ENCODE measurements at regions not wholly inside any gene's neighbourhood (a gene's known extent, or its start where the extent isn't known, plus 50 kb on each side); places are given as distances from the start of the nearest gene placed in this dataset.
A peak's percentile ranks its signal among the peaks of the same experiment; 100 is the strongest.

DNA sequence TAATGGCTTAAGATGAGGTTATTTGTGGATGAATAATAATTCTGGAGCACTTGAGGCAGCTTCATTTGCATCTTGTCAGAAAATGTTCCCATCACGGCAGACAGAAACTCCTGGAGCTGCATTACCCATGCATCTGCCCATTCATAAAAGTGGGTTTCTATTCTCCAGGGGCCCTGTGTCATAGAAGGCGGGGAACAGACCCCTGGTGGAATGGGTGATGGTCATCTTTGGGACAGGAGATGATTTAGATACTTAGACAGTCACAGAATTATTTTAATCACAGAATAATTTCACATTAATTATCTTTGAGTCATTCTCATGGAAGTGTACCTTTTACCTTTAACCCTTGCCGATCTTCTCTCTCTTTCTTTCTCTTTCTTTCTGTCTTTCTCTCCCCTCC, 980.7 kb upstream of the TMEM132C start:
- DNase-seq (ENCODE audit: low read depth in 2 of 2) = no peak

DNA sequence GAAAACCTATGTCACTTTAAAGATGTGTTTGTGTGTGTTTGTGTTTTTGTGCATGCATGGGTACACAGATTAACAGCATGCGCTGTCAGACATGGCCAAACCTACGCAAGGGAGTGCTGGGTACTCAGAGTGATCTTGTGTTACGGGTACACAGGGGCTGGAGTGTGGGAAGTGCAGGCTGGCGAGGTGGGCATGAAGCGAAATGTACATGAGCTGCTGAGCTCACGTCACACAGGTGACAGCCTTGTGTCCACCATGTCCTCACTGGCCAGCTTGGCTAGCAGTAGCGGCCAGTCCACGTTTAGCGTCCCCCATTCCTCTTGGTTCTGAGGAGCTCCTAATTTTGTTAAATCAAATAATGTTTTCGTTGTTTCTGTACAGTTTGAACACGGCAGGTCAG, 979.7 kb upstream of the TMEM132C start:
- no peak for DNase-seq (ENCODE audit: low read depth in 2 of 2)

DNA sequence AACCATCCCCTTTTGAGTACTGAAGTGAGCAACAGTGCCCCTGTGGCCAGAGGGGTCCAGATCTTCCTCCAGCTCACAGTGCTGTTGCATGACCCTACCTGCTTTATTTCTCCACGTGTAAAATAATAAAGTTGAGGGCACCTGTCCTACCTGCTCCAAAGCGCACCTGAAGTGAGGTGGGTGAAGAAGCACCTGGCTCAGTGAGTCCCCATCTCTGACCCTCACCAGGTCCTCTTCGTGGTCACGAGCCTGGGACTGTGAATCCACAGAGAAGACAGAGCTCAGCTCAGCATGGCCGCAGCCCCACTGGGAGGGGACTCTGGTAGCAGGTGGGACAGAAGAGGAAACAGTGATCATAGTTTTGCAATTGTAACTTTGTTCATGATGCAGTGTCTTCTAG, 976.7 kb upstream of the TMEM132C start:
- no peak for DNase-seq (ENCODE audit: low read depth in 2 of 2)

DNA sequence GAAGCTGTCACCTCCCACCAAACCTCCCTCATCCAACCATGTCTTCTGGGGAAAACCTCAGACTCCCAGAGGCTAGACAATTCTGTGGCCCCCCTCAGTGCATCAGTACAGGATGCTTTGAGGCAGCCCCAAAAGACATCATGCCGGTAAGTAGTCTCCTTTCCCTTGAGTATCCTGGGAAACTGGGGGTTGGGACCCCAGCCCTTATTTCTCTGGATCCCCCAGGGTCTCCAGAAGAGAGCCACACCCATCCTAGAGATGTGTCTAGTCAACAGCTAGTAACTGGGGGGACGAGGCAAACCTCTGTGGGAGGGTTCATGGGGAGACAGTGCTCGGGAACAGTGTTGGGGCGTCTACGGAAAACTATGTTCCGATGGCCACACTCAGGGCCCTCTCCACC, 974.2 kb upstream of the TMEM132C start:
- no peak for DNase-seq (ENCODE audit: low read depth in 2 of 2)

- DNase-seq (ENCODE audit: low read depth in 2 of 2) = peak; percentile 18 to 19
These were observed 973.3 kb upstream of the TMEM132C start for GRCh38 chr12:127293507-127294310.

DNA sequence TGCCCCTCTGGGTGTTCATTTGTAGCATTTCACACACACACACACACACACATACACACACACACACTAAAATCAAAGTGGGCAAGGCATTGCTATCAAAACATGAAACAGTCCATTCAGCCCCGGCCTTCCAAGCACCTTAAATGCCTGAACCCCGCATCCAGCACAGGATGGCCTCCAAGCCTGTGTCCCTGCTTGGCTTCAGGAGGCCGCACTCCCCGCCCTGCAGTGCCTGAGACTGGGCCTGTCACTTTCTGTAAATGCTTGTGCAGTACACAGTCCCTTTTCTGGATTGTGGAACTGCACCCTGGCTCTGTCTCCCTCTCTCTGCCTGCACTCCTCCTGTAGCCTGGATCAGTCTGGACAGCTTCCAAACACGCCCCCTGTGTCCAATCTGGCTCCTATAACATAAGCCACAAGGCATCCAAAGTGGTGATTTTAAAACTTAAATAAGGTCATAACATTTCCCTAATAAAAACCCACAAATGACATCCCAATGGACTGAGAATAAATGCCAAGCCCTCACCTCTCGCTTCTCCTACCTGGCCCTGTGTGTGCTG, 972.2 kb upstream of the TMEM132C start:
- no peak for DNase-seq (ENCODE audit: low read depth in 2 of 2)

- DNase-seq (ENCODE audit: low read depth in 2 of 2) = no peak
These were observed 971.3 kb upstream of the TMEM132C start for GRCh38 chr12:127295630-127296029.

DNA sequence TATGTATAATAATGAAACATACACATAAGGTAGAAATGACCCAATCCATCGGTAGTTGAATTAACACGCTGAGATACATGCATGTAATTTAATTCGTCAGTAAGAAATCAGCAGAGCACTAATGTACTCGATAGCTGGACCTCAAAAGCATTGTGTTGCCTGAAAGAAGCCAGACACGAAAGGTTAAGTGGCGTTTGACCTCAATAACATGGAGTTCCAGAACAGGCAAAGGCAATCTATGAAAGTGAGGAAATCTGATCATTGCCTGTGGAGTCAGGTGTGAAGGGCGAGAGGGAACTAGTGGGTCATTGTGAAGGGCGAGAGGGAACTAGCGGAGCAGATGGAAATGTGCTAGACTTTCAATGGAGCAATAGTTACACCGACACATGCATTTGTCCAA, 970.4 kb upstream of the TMEM132C start:
- no peak for DNase-seq (ENCODE audit: low read depth in 2 of 2)

- no peak for DNase-seq (ENCODE audit: low read depth in 2 of 2)
These were observed 969.6 kb upstream of the TMEM132C start for GRCh38 chr12:127297327-127297726.

DNA sequence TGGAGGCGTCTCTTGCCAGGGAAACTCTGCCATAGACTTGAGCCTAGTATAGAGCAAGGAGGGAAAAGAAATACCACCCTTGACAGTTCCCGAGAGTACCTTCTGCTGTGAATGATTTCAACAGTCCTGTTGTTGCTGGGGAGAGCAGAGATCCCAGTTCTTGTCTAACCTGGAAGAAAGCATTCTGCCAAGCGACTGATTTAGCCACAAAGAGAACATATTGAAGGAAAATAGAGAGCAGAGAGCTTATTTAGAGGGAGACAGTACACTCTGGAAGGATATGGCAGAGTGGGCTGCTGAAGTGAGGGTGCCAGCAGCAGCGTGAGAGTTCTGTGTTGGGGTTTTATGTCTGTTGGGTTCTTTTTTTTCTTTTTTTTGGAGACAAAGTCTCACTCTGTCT, 966.9 kb upstream of the TMEM132C start:
- no peak for DNase-seq (ENCODE audit: low read depth in 2 of 2)

DNA sequence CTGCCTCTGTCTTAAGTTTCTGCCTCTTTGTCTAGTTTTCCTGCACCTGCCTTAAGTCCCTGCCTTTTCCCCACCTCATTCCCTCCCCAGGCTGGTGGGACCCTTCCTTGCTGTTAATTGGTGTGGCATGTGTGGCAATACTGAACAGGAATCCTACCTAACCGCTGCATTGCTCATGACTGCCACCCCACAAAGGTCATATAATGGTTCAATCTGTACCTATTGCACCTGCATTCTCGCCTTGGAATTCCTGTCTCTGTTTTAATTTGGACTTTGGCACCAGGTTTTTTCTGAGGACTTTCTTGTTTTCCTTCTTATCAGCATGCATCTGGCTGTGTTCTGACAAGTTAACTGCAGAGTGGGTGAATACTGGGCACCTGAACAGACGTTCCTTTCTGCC, 966.2 kb upstream of the TMEM132C start:
- DNase-seq (ENCODE audit: low read depth in 2 of 2) = no peak

DNA sequence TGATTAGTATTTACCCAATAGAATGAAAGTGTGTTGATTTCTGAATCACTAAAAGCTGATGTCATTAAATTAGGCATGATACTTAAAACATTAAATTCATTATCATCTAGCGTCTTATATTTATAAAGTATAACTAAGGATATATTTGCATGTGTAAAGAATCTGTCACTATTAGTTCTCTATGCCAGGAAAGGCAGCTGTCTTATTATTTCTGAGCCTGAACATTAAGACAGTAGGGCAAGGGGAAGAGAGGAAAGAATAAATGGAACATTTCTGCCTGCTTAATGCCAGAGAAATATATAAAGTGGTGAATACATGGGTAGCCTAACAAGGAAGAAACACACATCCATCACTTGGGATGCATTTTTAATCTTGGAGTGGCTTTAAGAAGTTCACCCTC, 965.1 kb upstream of the TMEM132C start:
- DNase-seq (ENCODE audit: low read depth in 2 of 2) = no peak

GRCh38 chr12:127304751-127305725, 961.9 kb upstream of the TMEM132C start:
- DNase-seq (ENCODE audit: low read depth in 2 of 2) = no peak

DNA sequence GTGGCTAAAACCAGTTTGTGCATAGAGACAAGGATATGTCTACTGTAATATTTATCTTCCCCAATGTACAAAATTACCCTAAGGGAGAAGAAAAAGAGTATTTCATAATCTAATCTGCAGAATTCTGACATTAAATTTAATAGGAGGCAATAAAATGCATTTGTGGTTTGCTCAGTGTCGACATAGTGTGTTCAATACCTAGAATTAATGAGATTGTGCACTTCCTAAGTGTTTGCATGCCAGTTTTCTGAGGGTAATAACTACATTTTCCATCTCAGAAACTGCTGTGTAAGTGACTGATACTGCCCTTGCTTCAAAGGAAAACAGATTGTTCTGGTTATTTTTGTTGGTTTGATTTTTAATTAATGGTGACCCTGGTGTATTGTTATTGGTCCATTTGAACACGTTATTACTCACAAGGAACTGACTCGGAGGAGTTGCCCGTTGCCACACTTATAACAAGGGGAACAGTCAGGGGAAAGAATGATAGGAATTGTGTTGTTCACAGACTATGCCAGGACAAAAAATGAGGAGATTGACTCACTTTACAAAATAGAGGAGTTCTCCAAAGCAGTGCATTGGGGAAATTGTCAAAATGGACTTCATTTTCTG, 960.3 kb upstream of the TMEM132C start:
- no peak for DNase-seq (ENCODE audit: low read depth in 2 of 2)

- no peak for DNase-seq (ENCODE audit: low read depth in 2 of 2)
These were observed 959.4 kb upstream of the TMEM132C start for GRCh38 chr12:127307528-127307927.

GRCh38 chr12:127308148-127308547, 958.8 kb upstream of the TMEM132C start:
- no peak for DNase-seq (ENCODE audit: low read depth in 2 of 2)

- no peak for DNase-seq (ENCODE audit: low read depth in 2 of 2)
These were observed 956.4 kb upstream of the TMEM132C start for GRCh38 chr12:127310548-127310947.

DNA sequence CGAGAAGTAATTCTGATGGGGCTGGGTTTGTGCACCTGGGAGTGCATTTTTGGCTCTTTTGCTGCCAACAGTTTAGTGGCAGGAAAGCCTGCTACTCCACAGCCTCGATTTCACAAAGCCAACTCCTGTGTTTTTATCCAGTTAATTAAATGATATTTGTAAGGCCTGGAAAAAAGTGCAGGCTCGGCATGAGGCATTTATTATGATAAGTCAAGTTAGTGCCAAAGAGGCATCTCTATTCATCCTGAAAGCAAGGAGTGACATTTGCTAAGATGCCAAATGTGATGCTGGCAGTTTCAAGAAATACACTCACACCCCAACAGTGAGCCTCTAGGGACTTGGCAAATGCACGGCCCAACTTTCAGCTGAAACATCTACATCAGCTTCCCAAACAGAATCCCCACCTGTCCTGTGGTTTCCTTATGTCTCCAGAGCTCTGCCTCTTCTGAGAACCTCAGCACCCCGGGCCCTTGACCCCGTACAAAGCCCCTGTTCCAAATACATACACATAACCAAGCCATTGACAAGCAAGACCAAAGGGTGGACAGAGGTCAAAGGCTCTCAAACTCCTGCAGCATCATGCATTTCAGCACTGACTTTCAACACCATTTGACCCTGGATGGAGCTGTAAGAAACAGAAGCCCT, 955.1 kb upstream of the TMEM132C start:
- no peak for DNase-seq (ENCODE audit: low read depth in 2 of 2)

- no peak for DNase-seq (ENCODE audit: low read depth in 2 of 2)
These were observed 942.3 kb upstream of the TMEM132C start for GRCh38 chr12:127324681-127325080.

GRCh38 chr12:127327986-127328385, 939.0 kb upstream of the TMEM132C start:
- no peak for DNase-seq (ENCODE audit: low read depth in 2 of 2)

DNA sequence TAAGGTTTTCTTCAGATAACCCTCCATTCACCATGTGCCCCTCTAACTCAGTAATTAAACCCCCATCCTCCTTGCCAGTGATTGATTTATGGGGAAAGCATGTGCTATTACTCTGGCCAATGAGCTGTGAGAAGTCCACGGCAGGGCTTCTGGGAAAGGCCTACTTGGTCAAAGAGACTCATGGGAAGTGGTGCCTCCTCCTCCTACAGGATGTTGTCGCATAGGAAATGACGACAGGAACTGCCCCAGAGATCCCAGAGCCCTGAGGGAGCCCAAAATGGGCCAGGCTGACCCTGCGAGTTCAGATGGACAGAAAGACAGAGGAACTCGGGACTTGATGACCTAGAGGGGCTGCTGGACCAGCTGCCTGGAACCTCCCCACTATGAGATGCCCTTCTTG, 938.1 kb upstream of the TMEM132C start:
- DNase-seq (ENCODE audit: low read depth in 2 of 2) = no peak

- no peak for DNase-seq (ENCODE audit: low read depth in 2 of 2)
These were observed 932.6 kb upstream of the TMEM132C start for GRCh38 chr12:127334365-127334764.

Measured in activated CD4-positive, alpha-beta T cell treated with anti-CD3 and anti-CD28 coated beads for 24 hours (primary cell).